COLO829 (cell line): ENCODE measurements at regions not wholly inside any gene's neighbourhood (a gene's known extent, or its start where the extent isn't known, plus 50 kb on each side); places are given as distances from the start of the nearest gene placed in this dataset.
A peak's percentile ranks its signal among the peaks of the same experiment; 100 is the strongest.

ENCODE experiments used
- DNase-seq: peaks from one replicate; pipeline ENCODE4 v3.0.0; 2012; ENCODE audit warnings: low spot score

GRCh38 chr5:145246961-145247744 is 588.0 kb downstream of the PRELID2 start:
- no peak for DNase-seq

DNA sequence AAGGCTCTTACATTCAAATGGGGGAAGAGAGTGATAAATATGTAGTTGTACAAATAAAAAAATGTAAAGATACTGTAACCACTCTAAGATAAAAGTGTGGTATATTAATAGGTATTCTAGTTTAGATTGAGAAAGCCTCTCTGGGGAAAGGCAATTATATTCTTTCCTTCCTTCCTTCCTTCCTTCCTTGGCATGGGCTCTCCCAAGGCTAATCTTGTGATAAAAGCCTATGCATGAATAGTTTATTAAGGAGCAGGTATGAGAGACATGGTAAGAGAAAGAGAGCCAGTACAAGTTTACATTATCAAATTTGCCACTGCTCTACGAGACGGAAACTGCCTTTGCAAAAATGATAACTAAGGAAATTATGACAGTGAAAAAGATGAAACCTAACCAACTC is 588.8 kb downstream of the PRELID2 start:
- no peak for DNase-seq

GRCh38 chr5:145245354-145245753 is 589.8 kb downstream of the PRELID2 start:
- no peak for DNase-seq

DNA sequence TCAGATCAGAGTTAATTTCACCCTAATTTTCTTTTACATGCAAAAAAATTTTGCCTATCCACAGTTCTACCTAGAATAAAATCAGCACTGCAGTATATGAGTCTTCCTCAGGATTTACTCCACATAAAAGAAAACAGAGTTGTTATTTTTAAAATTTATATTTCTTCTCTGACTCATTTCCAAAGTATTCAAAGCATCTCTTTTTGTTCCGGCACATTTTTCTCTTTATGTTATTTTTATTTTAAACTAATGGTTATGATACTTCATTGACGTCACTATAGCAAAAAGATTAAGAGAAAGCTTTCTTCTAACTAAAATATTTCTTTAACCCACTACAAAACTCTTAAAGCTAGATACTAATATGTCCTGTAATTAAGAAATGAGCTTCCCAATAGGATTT is 590.4 kb downstream of the PRELID2 start:
- no peak for DNase-seq

DNA sequence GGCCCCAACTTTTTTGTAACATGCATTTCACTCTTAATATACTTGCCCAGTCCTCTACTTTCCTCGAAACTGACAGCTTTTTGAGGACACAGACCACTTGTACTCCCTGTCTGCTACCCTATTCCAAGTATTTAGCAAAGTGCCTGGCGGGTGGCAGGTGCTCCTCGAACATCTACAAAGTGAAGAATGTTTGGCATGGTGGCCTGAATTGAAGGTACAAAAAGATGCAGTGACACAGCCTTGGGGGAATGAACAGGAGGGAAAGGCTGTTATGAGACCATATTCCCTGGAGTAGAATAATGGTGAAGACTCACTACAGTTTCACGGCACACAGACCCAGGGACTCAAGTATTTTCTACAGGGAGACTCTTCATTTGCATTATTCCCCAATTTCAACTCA is 590.9 kb downstream of the PRELID2 start:
- DNase-seq, result no peak

DNA sequence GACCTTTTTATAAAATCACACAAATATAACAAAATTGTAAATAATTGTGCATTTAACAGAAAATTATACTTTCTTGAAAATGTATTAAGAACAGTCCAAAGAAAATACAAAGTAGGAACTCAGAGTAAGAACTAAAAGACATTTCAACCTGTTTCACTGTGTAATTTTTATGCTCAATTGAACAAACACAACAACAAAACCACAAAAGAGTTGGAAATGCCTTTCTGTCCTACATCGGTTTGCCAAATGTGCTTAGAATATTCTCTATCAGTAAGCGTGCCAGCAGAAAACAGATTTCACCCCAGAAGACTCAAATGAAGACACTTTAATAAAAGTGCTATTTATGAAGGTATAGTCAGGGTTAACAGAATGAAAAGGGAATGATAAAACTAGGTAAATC is 592.1 kb downstream of the PRELID2 start:
- DNase-seq, result no peak

DNA sequence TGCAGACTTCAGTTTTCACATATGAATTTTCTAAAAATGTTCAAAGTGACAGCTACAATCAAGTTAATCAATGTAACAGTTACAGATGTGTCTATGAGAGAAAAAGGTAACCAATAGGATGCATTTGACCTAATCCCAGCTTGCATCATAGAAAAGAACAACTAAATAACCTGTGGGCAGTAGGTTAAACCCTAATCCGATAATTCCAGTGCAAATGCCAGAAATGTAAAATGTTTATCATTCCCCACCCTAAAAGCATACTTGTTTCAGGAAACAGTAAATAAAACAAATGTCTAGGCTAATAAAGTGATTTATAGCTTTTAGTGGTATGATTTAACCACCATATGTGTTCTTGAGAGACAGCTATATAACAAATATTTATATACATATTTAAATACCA is 592.6 kb downstream of the PRELID2 start:
- DNase-seq, result no peak

DNA sequence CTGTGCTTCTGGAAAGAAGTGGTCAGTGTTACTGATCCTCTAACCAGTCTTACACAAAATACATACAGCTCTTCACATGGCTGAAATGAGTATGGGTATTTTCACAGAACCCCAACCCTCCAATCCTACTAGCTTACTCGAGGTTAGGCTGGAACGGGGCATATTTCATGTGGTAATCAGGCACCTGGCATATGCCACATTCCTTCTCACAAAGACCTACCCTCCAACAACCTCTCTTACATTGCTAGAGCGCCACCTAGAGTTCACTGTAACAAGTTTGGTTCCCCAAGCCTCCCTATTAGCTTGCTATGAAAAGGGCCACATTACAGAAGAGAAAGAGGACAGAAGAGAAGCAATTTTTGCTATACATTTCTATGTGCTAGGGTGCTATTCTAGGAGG is 597.3 kb downstream of the PRELID2 start:
- peak; percentile 13 for DNase-seq

DNA sequence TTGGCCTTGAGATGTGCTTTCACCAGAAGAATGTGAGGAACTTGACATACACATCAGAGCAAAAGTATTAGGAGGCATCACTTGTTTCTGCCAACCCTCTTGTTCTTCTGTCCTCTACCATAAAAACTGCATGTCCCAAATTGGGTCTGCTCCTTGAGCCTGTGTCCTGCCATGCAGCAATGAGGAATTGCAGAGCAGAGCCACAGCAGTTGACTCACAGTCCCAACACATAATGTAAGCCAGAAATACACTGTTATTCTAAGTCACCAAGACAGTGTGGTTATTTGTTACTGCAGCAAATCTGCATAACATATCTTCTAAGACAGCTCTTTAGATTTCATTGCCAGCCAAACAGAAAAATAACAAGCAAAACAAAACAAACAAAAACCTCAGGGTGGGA is 598.2 kb downstream of the PRELID2 start:
- DNase-seq, result no peak

DNA sequence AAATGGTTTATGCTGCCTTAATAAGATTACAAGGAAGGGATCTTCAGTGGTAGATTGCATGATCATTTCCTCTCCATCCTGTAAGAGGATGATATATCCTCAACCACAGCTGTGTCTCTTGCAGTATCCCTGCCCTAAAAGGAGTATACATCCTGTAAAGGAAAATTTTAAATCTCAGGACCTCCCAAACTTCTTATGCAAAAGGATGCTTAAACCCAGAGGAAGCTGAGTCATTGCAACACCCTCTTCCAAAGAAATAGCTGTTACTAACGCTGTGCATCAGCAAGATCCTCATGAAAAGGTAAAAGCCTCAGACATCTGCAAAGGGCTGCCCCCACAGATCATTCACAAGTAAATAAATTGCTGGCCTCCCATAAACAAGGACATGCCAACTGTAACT is 599.0 kb downstream of the PRELID2 start:
- DNase-seq, result no peak

- DNase-seq, result no peak
Observed at GRCh38 chr5:145233461-145233860, 601.7 kb downstream of the PRELID2 start.

GRCh38 chr5:145230781-145231180 is 604.4 kb downstream of the PRELID2 start:
- DNase-seq, result no peak

DNA sequence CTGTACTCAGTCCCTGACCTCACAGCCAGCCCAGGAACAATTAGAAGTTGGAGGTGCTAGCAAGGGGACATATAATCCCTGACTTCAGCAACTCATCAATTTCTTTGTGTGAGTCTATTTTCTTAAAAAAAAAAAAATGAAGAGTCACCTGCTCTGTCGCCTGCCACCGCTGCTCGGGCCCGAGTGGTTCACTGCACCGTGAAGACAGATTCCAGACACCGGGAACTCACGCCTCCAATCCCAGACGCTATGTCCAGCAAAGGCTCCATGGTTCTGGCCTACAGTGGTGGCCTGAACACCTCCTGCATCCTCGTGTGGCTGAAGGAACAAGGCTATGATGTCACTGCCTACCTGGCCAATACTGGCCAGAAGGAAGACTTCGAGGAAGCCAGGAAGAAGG is 606.6 kb downstream of the PRELID2 start:
- no peak for DNase-seq

DNA sequence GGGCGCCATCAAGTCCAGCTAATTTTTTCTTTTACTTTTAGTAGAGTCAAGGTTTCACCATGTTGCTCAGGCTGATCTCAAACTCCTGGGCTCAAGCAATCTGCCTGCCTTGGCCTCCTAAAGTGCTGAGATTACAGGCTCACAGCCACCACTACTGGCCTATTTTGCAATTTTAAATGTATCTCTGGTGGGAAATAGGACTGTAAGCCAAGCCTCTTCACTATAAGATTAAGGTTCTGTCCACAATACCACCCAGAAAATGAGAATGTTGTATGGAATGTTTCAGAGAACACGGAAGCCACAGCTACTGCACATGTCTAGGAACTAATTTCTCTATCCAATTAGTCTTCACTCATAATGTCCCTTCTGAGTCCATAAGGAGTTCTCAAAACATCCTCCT is 607.3 kb downstream of the PRELID2 start:
- DNase-seq, result no peak

GRCh38 chr5:145226726-145227125 is 608.4 kb downstream of the PRELID2 start:
- no peak for DNase-seq

DNA sequence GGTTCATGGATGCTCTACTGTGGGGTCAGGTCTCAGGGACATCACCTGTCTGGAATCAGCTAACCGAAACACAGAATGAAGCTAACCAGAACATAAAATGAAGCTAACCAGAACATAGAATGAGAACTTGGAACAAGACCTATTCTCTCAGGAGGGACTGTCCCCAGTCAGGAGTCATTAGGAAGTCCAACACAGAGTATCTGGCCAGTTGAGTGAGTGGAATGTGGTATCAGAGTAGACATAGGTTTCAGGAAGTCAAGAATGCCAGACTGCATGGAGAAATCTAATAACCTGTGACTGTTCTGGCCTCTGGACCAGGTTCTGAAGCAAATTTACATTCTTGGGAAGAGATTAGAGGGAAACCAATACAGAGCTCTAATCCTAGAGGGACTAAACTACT is 609.6 kb downstream of the PRELID2 start:
- DNase-seq, result no peak

DNA sequence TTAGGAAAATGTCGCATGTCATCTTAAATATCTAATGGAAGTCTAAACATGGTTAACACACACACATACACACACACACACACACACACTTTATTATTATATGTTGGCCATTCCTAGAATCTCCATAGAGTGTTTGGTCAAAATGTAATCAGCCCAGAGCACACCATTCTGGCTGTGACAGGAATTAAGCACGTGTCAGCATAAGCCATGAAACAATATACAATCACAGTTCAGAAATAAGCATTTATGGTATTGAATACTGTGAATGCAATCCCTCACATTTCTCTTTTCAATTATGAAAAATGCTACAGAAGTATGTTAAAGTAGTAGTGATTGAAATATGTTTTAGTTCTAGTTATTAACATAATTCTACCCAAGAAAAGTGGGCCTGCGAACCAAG is 611.6 kb downstream of the PRELID2 start:
- DNase-seq, result no peak

- no peak for DNase-seq
Observed at GRCh38 chr5:145222622-145223021, 612.5 kb downstream of the PRELID2 start.

DNA sequence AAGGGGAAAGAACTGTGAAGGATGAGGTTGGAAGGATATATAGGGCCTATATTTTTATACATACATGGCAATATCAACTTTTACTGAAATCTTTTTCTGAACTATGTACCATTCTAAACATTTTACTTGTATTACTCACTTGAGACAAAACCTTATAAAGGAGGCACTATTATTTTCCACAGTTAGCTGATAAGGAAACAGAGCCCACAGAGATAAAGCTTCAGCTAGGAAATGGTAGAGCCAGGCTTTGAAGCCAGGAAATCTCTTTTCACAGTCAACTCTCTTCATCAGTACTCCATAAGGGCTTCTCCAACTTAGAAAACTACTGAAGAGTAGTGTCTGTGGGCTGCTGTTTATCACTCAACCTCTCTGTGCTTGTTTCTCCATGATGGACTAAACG is 613.7 kb downstream of the PRELID2 start:
- DNase-seq, result no peak

DNA sequence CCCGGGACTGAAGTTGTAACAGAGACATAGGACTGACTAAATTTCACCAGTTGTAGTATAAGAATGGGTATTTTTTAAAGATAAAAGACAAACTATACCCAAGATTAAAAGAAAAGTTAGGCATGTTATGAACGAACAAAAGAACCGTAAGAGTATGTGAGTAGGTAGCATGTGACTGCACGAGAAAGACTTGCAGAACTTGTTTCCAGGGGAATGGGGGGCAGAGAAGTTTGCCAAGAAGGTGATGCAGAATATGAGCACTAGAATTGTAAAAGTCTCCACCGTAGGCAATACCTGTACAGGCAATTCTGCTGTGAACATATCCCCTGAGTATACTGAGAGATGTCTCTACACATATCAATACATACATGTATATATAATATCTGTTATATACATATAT is 614.7 kb downstream of the PRELID2 start:
- DNase-seq, result no peak

DNA sequence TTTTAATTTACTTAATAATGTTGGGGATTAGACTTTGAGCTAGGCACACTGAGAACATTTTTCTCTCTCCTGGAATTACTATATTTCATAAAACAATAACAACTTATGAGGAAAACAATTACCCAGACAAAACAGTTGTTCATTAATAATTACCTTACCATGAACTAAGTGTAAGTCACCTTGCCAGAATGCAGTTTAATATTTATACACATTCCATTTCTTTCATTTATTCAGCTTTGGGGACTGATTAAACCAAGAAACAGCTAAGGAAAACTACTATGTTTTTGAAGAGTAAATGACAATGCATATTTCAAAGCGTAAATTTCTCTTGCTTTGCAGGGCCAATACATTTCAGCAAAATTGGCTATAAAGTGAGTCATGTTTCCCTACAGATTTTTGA is 616.2 kb downstream of the PRELID2 start:
- no peak for DNase-seq

DNA sequence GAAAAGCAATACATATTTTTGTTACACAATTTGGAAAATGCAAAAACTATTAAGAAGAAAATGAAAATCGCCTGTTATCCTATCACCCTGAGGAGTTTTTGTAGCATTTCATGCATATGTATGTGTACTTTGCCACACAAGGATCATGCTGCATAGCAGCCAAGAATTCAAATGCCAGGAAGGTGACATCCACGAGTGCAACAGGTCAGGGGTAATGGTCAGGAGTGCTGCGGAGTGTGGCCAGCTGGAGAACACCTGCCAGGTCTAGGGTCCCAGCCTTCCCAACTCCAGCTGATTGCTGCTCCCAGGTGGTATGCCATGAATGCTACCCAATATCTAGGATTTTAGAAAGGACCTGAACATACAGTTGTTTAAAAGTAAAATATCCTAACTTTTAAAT is 617.1 kb downstream of the PRELID2 start:
- DNase-seq, result no peak

DNA sequence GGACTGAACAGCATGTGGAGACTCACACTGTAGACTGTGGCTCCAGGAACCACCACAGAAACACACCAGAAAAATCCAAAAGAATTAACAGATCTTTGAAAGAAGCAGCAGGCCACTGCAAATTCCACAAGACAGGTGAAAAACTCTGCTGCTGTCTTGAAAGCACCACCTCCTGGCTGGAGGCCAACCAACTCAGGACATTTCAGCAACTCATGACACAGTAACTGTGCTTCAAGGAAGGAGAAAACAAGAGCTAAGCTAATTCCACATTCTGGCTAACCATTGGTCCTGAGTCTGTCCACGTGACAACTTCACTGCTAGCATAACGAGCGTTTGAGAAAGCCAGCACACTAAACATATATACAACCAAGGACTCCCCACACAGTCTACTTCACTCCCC is 625.1 kb downstream of the PRELID2 start:
- no peak for DNase-seq

DNA sequence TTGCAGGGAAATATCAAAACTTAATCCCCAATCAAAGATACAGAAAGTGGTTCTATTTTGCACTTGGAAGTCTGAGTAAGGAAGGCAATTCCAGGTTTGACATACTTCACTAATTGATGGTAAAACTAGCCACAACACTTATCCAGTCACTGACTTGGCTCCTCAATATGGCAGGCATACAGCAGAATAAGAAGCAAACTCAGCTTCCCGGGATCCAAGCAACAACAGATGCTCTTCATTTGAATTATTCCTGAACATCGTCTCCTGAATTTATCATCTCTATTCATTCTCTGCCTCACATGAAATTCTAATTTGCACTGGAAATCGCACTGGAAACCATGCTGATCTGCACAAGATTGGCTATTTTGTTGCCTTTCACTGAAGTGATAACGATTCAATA is 629.6 kb downstream of the PRELID2 start:
- DNase-seq, result no peak

GRCh38 chr5:145204743-145205142 is 630.4 kb downstream of the PRELID2 start:
- DNase-seq, result no peak
